OCI-LY7 (cell line): ENCODE measurements at regions not wholly inside any gene's neighbourhood (a gene's known extent, or its start where the extent isn't known, plus 50 kb on each side); places are given as distances from the start of the nearest gene placed in this dataset.

Source experiments
- CTCF ChIP-seq: fragments of 200-600 bp; sonication (generic); conservative IDR thresholded peaks from 2 replicates; pipeline ENCODE4 v1.5.1; 2014; ENCODE audit warnings: mild to moderate bottlenecking, antibody characterized with exemption, low read length, moderate library complexity, mixed read lengths
- EZH2phosphoT487 ChIP-seq: fragments of 200-600 bp; sonication (generic); IDR thresholded peaks from 2 replicates; pipeline ENCODE4 v1.6.1; 2018; ENCODE audit warnings: low read depth, borderline replicate concordance, mild to moderate bottlenecking, mixed run types, antibody characterized with exemption, low read length, moderate library complexity, mixed read lengths

- TF ChIP-seq EZH2phosphoT487 = no peak
- no peak for TF ChIP-seq CTCF
Measured at GRCh38 chr2:168369031-168369430, 87.0 kb upstream of the CERS6 start.
